ENCODE measurements at regions not wholly inside any gene's neighbourhood (a gene's known extent, or its start where the extent isn't known, plus 50 kb on each side); places are given as distances from the start of the nearest gene placed in this dataset.

- Mint-ChIP-seq H3K9me3 (ENCODE audit: insufficient read depth) (no peaks in the 10 kb centered on the region), H3K27me3 (no peaks in the 10 kb centered on the region), H3K27ac (no peak overlapping the region), H3K4me3 (no peak overlapping the region), H3K4me1 (no peaks in the 10 kb centered on the region)
- no peak for DNase-seq
- ATAC-seq (ENCODE audit: low read depth) = no peak
- H3K9ac ChIP-seq (ENCODE audit: low read length) = no peak overlapping the region
- H3K4me1 ChIP-seq (ENCODE audit: control insufficient read depth in 2 of 2, insufficient read depth in 2 of 2, low read length in 2 of 2) = no peaks in the 10 kb centered on the region
- H3K36me3 ChIP-seq (replicated peaks in 1 of 2; ENCODE audit: control extremely low read depth in 1 of 2, control insufficient read depth in 1 of 2, extremely low read depth in 1 of 2, insufficient read depth in 2 of 2, low read length in 1 of 2) = no peaks in the 10 kb centered on the region
- H4K20me1 ChIP-seq (ENCODE audit: control insufficient read depth, insufficient read depth, low read length, poor library complexity, severe bottlenecking) = no peaks in the 10 kb centered on the region
- H3K79me2 ChIP-seq (ENCODE audit: control insufficient read depth, insufficient read depth, low read length) = no peaks in the 10 kb centered on the region
- CTCF ChIA-PET = no interaction called here
- TF ChIP-seq EZH2 (IDR thresholded peaks at IDR 0.05; ENCODE audit: borderline replicate concordance, insufficient read depth, low read depth, low read length, poor library complexity, severe bottlenecking) = no peak
- H3K9me3 ChIP-seq (ENCODE audit: control extremely low read depth in 1 of 3, control insufficient read depth in 2 of 3, insufficient read depth in 1 of 3, low read length in 2 of 3) = no peaks in the 10 kb centered on the region
- no peak overlapping the region for H3K4me2 ChIP-seq (replicated peaks; ENCODE audit: low read depth, low read length, poor library complexity, severe bottlenecking)
- H2AFZ ChIP-seq (ENCODE audit: insufficient read depth, low read depth, low read length, poor library complexity, severe bottlenecking) = no peak overlapping the region
- POLR2A ChIA-PET = no interaction called here
- H3K27me3 ChIP-seq (replicated peaks in 1 of 4; ENCODE audit: control extremely low read depth in 1 of 4, control insufficient read depth in 3 of 4, insufficient read depth in 4 of 4, low read length in 3 of 4) = no peaks in the 10 kb centered on the region
- no peak overlapping the region for H3K4me3 ChIP-seq (ENCODE audit: control extremely low read depth in 1 of 5, extremely low read depth in 1 of 5, insufficient read depth in 1 of 5, low read depth in 2 of 5, low read length in 4 of 5)
- no peak overlapping the region for H3K27ac ChIP-seq (ENCODE audit: low read length in 2 of 2)
- intact Hi-C loops (cut with micrococcal nuclease) = no loop called here
Observed at GRCh38 chr18:25646971-25647370, 295.0 kb upstream of the ZNF521 start.

GRCh38 chr18:25639596-25639995, 287.6 kb upstream of the ZNF521 start:
- H4K20me1 ChIP-seq (ENCODE audit: control insufficient read depth, insufficient read depth, low read length, poor library complexity, severe bottlenecking) = no peaks in the 10 kb centered on the region
- CTCF ChIA-PET = no interaction called here
- POLR2A ChIA-PET = no interaction called here
- no peak for ATAC-seq (ENCODE audit: low read depth)
- no peaks in the 10 kb centered on the region for H3K9me3 ChIP-seq (ENCODE audit: control extremely low read depth in 1 of 3, control insufficient read depth in 2 of 3, insufficient read depth in 1 of 3, low read length in 2 of 3)
- Mint-ChIP-seq H3K27me3 (no peaks in the 10 kb centered on the region), H3K4me1 (no peaks in the 10 kb centered on the region), H3K9me3 (ENCODE audit: insufficient read depth) (no peaks in the 10 kb centered on the region), H3K4me3 (no peak overlapping the region), H3K27ac (no peak overlapping the region)
- no CpG with 5 or more reads among the region's 2 CpGs for WGBS (ENCODE audit: insufficient coverage)
- intact Hi-C loops (cut with micrococcal nuclease) = no loop called here
- TF ChIP-seq CTCF (IDR thresholded peaks at IDR 0.05) = no peak
- H3K79me2 ChIP-seq (ENCODE audit: control insufficient read depth, insufficient read depth, low read length) = no peaks in the 10 kb centered on the region
- no peaks in the 10 kb centered on the region for H3K4me1 ChIP-seq (ENCODE audit: control insufficient read depth in 2 of 2, insufficient read depth in 2 of 2, low read length in 2 of 2)
- H3K27me3 ChIP-seq (replicated peaks in 1 of 4; ENCODE audit: control extremely low read depth in 1 of 4, control insufficient read depth in 3 of 4, insufficient read depth in 4 of 4, low read length in 3 of 4) = no peaks in the 10 kb centered on the region
- no peak overlapping the region for H3K27ac ChIP-seq (ENCODE audit: low read length in 2 of 2)
- no peaks in the 10 kb centered on the region for H3K36me3 ChIP-seq (replicated peaks in 1 of 2; ENCODE audit: control extremely low read depth in 1 of 2, control insufficient read depth in 1 of 2, extremely low read depth in 1 of 2, insufficient read depth in 2 of 2, low read length in 1 of 2)
- no peak overlapping the region for H3K9ac ChIP-seq (ENCODE audit: low read length)
- no peak overlapping the region for H2AFZ ChIP-seq (ENCODE audit: insufficient read depth, low read depth, low read length, poor library complexity, severe bottlenecking)
- H3K4me2 ChIP-seq (replicated peaks; ENCODE audit: low read depth, low read length, poor library complexity, severe bottlenecking) = no peak overlapping the region
- no peak overlapping the region for H3K4me3 ChIP-seq (ENCODE audit: control extremely low read depth in 1 of 5, extremely low read depth in 1 of 5, insufficient read depth in 1 of 5, low read depth in 2 of 5, low read length in 4 of 5)
- DNase-seq = no peak

Data from B cell (primary cell).